Ectodermal cell (in vitro differentiated cells): ENCODE measurements at regions not wholly inside any gene's neighbourhood (a gene's known extent, or its start where the extent isn't known, plus 50 kb on each side); places are given as distances from the start of the nearest gene placed in this dataset.

Experiments used
- H3K27ac ChIP-seq: 2 replicates; pipeline ENCODE4 v1.7.0; 2013; ENCODE audit warnings: mild to moderate bottlenecking, low read depth, low read length; ENCODE audit not compliant: insufficient read depth, poor library complexity, severe bottlenecking
- H3K27me3 ChIP-seq: 2 replicates; pipeline ENCODE4 v1.7.0; 2013; ENCODE audit warnings: mild to moderate bottlenecking, low read length; ENCODE audit not compliant: insufficient read depth, control insufficient read depth, poor library complexity, severe bottlenecking
- H3K36me3 ChIP-seq: one replicate; pipeline ENCODE4 v1.7.0; 2013; ENCODE audit warnings: low read length; ENCODE audit not compliant: control insufficient read depth, insufficient read depth
- H3K4me1 ChIP-seq: one replicate; pipeline ENCODE4 v1.7.0; 2013; ENCODE audit warnings: low read length; ENCODE audit not compliant: control insufficient read depth, insufficient read depth
- H3K4me3 ChIP-seq: 2 replicates; pipeline ENCODE4 v1.7.0; 2013; ENCODE audit warnings: low read depth, low read length, control low read depth; ENCODE audit not compliant: insufficient read depth
- H3K9me3 ChIP-seq: 2 replicates; pipeline ENCODE4 v1.7.0; 2013; ENCODE audit warnings: mild to moderate bottlenecking, low read length, moderate library complexity; ENCODE audit not compliant: control insufficient read depth
- WGBS, 2 experiments: methylation state at CpG; one replicate each; pipeline ENCODE4 v1.1.7; 2013; ENCODE audit warnings: missing lambda C conversion rate in 2 of 2; 5-methylcytosine and 5-hydroxymethylcytosine counted together

DNA sequence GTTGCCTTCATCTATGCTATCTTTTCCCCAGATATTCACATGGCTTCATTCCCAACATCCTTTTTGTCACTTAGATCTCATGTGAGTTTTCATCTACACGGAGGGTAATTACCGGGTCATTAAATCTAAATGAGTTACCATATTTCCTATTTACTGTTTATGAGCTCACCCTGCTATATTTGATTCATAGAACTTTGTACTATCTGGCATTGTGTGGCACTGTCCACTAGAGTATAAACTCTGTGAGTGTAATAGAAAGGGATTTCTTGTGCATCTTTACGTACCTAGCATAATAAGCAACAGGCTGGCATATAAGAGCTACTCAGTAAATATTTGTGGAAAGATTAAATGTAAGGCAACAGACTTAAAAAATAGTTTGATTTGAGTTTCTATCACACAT lies 86.1 kb upstream of the LMO3 start:
- H3K27ac ChIP-seq, result no peak overlapping the region
- no peaks in the 10 kb centered on the region for H3K9me3 ChIP-seq
- no peak overlapping the region for H3K4me3 ChIP-seq
- no peaks in the 10 kb centered on the region for H3K36me3 ChIP-seq
- 94 to 96% methylated on average over 3 of the region's 3 CpGs for WGBS, 2 experiments
- no peaks in the 10 kb centered on the region for H3K27me3 ChIP-seq
- H3K4me1 ChIP-seq, result no peaks in the 10 kb centered on the region

- H3K4me3 ChIP-seq, result no peak overlapping the region
- no peak overlapping the region for H3K27ac ChIP-seq
- no peaks in the 10 kb centered on the region for H3K4me1 ChIP-seq
- no peaks in the 10 kb centered on the region for H3K36me3 ChIP-seq
- WGBS, 2 experiments, result 72 to 89% methylated on average over 2 of the region's 2 CpGs
- no peaks in the 10 kb centered on the region for H3K27me3 ChIP-seq
- H3K9me3 ChIP-seq, result no peaks in the 10 kb centered on the region
Observed at GRCh38 chr12:16691624-16692023, 85.7 kb upstream of the LMO3 start.

GRCh38 chr12:16688200-16688599 lies 82.2 kb upstream of the LMO3 start:
- Histone ChIP-seq H3K36me3 (no peaks in the 10 kb centered on the region), H3K9me3 (no peaks in the 10 kb centered on the region), H3K27ac (no peak overlapping the region), H3K27me3 (no peaks in the 10 kb centered on the region), H3K4me3 (no peak overlapping the region), H3K4me1 (no peaks in the 10 kb centered on the region)
- 100% methylated on average over 1 of the region's 1 CpG; no CpG with 5 or more reads in 1 of the 2 experiments for WGBS, 2 experiments

- Histone ChIP-seq H3K9me3 (no peaks in the 10 kb centered on the region), H3K27ac (no peak overlapping the region), H3K36me3 (no peaks in the 10 kb centered on the region), H3K27me3 (no peaks in the 10 kb centered on the region), H3K4me1 (no peaks in the 10 kb centered on the region), H3K4me3 (no peak overlapping the region)
- 75 to 92% methylated on average over 4 of the region's 4 CpGs for WGBS, 2 experiments
Observed at GRCh38 chr12:16685107-16685506, 79.1 kb upstream of the LMO3 start.

DNA sequence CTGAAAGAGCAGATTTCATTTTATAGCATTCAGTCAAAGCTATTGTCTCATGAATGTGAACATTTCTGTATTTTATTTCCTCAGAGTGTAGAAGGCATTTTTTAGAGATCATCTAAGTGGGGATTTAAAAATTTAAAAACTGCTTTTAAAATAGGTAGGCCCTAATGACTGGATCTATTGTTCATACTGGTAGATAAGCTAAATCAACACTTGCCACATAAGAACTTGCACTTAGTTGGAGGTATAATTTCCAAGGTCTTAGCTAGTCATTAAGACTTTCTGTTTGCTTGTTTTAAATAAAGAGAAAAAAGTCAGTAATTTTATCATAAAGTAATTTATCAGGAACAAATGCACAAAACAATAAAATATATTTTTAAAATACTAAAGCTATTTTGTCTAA lies 75.2 kb upstream of the LMO3 start:
- Histone ChIP-seq H3K4me3 (no peak overlapping the region), H3K4me1 (no peaks in the 10 kb centered on the region), H3K27me3 (no peaks in the 10 kb centered on the region), H3K36me3 (no peaks in the 10 kb centered on the region), H3K9me3 (no peaks in the 10 kb centered on the region), H3K27ac (no peak overlapping the region)

DNA sequence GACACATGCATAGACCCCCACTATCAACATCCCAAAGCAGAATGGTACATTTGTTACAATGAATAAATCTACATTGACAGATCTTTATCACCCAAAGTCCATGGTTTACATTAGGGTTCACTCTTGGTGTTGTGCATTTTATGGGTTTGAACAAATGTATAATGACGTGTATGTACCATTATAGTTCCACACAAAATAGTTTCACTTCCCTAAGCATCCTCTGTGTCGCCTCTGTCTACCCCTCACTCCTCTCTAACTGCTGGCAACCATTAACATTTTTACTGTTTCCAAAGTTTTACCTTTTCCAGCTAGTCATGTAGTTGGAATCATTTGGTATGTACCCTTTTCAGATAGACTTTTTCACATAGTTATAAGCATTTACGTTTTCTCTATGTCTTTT lies 69.5 kb upstream of the LMO3 start:
- Histone ChIP-seq H3K4me3 (no peak overlapping the region), H3K27ac (no peak overlapping the region), H3K4me1 (no peaks in the 10 kb centered on the region), H3K27me3 (no peaks in the 10 kb centered on the region), H3K9me3 (no peaks in the 10 kb centered on the region), H3K36me3 (no peaks in the 10 kb centered on the region)
- WGBS, 2 experiments, result 86 to 100% methylated on average over 1 of the region's 3 CpGs

- no peak overlapping the region for H3K27ac ChIP-seq
- no peaks in the 10 kb centered on the region for H3K36me3 ChIP-seq
- 69 to 83% methylated on average over 2 of the region's 2 CpGs for WGBS, 2 experiments
- no peaks in the 10 kb centered on the region for H3K4me1 ChIP-seq
- no peaks in the 10 kb centered on the region for H3K9me3 ChIP-seq
- no peaks in the 10 kb centered on the region for H3K27me3 ChIP-seq
- no peak overlapping the region for H3K4me3 ChIP-seq
Observed at GRCh38 chr12:16674885-16675284, 68.9 kb upstream of the LMO3 start.

DNA sequence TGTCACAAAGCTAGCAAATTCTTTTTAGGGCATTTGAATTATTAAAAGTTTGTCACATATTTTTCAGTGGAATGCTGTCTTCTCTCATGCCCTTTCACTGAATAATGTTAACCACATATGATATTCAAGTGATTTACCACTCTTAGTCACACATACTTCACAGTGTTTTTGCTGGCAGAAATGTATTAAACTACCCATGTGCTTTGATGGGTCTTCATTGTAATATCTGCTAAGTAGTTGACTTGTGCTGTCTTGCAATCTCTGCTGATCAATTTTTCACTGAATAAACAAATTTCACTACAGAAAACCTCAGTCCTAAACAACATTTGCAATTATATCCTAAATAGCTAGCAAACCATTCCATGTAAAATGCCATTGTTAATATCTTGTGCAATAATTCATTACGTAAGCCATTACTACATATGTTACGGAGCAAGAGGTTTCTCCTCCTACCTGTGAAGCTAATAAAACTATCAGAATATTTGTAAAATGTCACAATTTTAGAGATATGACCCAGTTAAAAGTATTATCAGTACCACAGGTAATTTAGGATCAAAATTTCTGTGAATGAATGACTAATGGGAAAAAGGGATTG lies 64.6 kb upstream of the LMO3 start:
- H3K9me3 ChIP-seq, result no peaks in the 10 kb centered on the region
- no peaks in the 10 kb centered on the region for H3K4me1 ChIP-seq
- WGBS, 2 experiments, result 83 to 100% methylated on average over 1 to 2 of the region's 2 CpGs
- no peak overlapping the region for H3K4me3 ChIP-seq
- H3K27me3 ChIP-seq, result no peaks in the 10 kb centered on the region
- H3K36me3 ChIP-seq, result no peaks in the 10 kb centered on the region
- H3K27ac ChIP-seq, result no peak overlapping the region

- H3K27me3 ChIP-seq, result no peaks in the 10 kb centered on the region
- H3K4me1 ChIP-seq, result no peaks in the 10 kb centered on the region
- 93 to 96% methylated on average over 1 of the region's 1 CpG for WGBS, 2 experiments
- no peak overlapping the region for H3K27ac ChIP-seq
- H3K9me3 ChIP-seq, result no peaks in the 10 kb centered on the region
- no peaks in the 10 kb centered on the region for H3K36me3 ChIP-seq
- no peak overlapping the region for H3K4me3 ChIP-seq
Observed at GRCh38 chr12:16669756-16670155, 63.8 kb upstream of the LMO3 start.

DNA sequence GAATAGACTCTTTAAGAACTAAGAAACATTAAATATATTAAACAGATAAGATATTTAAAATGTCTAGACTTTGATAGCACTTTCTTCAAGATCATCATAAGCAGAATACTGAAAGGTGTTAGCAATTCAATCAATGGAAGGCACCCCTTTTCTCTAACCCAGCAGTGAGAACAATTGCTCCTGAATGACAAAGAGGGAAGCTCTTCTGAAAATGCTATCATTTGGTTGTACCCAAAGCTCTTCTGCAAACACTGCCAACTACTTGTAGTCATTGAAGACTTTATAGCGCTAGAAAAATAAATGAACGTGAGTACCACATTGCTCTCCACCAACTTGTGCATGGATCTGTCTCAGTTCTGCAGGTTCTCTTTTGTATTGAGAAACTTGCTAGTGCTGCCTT lies 62.2 kb upstream of the LMO3 start:
- H3K27ac ChIP-seq, result no peak overlapping the region
- H3K4me1 ChIP-seq, result no peaks in the 10 kb centered on the region
- no peaks in the 10 kb centered on the region for H3K9me3 ChIP-seq
- 69 to 72% methylated on average over 2 of the region's 2 CpGs for WGBS, 2 experiments
- no peak overlapping the region for H3K4me3 ChIP-seq
- no peaks in the 10 kb centered on the region for H3K27me3 ChIP-seq
- H3K36me3 ChIP-seq, result no peaks in the 10 kb centered on the region

DNA sequence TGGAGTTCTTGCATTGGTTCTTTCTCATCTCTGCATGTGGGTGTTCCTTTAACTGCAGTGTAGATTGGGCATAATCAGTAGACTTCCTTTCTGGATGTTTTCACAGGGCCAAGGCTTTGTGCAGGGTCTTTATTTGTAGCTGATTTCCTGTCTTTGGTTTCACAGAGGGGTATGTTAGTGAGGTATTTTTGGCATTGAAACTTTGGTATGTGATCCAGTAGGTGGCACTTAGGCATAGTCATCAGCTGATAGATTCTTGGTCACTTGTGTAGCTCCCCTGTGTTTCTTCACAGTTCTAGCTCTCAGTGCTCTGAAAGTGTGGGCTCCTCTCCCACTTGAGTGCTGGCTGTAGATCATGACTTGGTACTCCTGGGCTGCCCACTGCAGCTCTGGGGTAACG lies 52.7 kb upstream of the LMO3 start:
- no peak overlapping the region for H3K27ac ChIP-seq
- WGBS, 2 experiments, result 93 to 95% methylated on average over 1 of the region's 1 CpG
- H3K4me3 ChIP-seq, result no peak overlapping the region
- no peaks in the 10 kb centered on the region for H3K36me3 ChIP-seq
- H3K9me3 ChIP-seq, result no peaks in the 10 kb centered on the region
- no peaks in the 10 kb centered on the region for H3K4me1 ChIP-seq
- H3K27me3 ChIP-seq, result no peaks in the 10 kb centered on the region
